NCI-H460 (cell line): ENCODE measurements at regions not wholly inside any gene's neighbourhood (a gene's known extent, or its start where the extent isn't known, plus 50 kb on each side); places are given as distances from the start of the nearest gene placed in this dataset.
A peak's percentile ranks its signal among the peaks of the same experiment; 100 is the strongest.

Experiments
- DNase-seq: peaks from one replicate; pipeline ENCODE4 v3.0.0-alpha.2; 2016; ENCODE audit warnings: low read depth; ENCODE audit errors: extremely low read depth

DNA sequence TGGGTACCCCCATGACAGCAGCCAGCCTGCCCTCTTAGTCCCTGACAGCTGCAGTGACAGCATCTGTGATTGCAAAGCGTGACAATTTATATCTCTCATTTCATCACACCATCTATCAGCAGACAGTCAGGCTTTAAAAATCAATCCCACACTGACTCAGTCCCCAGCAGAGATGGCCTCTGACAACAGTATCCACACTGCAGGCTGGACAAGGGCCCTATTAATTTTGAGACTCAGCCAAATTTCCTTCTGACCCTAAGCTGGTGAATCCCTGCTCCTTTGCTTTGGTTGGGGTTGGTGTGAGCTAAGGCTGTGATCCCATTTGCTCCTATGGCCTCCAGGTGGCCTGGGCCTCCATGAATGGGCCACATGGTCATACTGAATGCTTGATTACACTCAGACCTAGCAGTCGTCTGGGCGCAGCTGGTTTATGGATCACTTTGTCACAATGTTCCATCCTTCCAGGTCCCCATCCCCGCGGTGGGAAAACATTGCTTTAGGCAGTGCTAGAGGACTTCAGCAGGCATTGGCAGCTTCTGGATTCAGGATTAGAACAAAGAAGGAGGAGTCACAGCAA lies 68.2 kb upstream of the B3GAT1 start:
- DNase-seq: no peak

DNA sequence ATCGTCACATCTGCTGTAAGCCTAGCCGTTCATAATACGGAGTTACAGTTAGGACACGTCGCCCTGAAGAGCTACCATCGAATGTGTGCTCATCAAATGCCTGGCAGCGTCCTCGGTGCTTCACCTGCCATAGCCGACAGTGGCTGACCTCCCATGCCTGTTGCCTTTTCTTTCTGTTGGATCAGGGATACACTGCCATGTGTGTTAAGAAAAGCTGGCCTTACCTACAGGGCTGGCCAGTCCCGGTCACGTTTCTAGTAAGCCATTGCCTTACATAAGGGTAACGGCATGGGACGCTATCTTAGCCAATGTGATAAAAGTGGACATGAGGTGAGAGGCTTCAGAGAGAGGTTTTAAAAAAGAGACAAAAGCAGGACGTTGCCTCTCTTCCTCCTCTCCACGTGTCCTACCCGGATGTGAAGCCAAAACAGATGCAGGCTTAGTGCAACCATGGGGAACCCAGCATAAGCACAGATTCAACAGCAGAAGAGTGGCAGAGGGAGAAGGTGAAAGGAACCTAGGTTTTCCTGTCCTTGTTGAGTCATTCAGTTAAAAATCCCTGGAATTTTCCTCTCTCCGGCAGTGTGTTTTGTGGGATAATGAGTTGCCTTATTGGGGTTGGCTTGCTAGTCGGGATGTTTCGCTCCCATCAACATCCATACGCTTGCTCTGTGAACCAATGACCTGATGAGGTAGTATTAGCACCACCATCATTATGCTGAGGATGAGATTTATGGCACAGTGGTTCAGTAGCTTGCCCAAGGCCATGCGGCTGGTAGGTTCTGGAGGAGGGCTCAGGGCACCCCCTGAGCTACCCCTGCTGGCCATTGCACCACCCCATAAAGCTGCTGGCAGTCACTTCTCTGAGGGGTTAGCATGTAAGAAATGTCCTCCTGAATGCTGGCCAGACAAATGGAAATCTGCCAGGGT lies 67.4 kb upstream of the B3GAT1 start:
- DNase-seq: no peak

DNA sequence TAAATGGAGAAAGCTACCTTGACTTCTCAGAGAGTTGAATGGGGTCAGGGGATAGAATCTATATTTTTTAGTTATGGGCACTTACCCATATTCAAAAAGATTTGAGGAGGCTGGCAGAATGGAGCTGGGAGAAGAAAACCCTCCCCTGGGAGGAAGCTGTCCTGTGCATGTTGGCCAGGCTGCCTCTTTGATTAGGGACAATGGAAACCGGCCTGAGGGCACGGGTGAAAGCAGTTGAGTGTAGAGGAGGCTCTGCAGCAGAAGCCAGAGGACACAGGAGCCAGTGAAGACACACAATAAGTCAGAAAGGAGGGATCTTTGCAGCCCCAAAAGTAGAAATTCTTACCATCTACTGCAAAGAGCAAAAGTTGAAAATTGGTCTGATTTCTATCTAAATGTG lies 66.6 kb upstream of the B3GAT1 start:
- DNase-seq: no peak

DNA sequence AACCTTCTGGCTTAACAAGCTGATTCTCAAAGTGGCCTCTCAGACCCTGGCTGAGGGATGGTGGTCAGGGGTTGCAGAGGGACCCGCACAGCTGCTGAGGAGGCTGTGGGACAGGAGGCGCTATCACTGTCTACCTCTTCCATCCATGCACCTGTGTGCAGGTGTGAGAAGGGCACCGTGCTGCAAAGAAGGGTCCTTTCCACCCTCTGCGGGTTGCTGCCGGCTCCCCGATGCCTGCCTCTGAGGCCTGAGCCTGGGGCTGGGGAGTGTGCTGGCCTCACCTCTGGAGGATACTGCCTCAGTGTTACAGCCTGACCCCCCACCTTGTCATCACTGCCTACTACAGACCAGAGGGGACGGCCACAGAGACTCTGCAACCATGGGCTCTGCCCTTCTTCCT lies 66.1 kb upstream of the B3GAT1 start:
- DNase-seq: no peak

DNA sequence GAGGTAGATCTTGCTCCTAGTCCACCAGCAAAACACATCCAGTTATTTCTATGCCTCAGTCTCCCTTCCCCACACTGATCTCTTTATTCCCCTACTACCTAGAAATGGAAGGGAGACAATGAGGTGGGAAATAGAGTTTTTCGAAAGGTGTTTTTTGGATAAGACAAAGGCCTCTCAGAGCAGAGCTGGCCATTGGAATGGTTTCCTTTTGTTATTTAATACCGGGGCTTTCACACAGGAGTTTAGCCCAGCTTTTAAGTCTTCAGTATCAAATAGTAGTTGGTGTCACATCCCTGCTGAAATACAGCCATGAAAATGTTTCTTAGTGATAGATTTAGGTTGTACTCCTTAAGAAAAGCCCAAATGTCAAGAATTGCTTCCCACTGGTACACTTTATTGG lies 65.4 kb upstream of the B3GAT1 start:
- no peak for DNase-seq

DNA sequence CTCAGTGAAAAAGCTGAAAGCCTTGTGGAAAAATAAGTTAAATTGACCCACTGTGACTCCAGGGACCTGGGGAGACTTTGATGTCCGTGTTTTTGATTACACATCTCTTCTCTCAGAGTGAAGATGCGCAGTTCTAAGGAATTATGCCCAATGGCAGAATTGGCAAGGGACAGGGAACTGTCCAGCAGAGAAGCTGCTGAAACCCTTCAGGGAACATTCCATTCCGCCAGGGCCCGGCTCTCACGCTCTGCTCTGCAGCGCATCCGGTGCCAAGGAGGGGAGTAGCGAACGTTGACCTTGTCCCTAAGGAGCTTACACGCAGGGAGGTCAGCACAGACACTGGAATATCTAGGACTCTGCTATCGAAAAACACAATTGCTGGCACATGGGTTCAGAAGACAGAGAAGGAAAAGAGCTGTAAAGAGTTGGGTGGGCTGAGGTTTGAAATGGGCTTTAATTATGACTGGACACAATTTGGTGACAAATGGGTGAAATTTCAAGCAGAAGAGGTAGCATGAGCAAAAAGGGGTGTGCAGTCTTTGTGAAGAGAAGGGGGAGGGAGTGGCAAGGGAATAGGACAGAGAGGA lies 64.5 kb upstream of the B3GAT1 start:
- peak; percentile 14 for DNase-seq

DNA sequence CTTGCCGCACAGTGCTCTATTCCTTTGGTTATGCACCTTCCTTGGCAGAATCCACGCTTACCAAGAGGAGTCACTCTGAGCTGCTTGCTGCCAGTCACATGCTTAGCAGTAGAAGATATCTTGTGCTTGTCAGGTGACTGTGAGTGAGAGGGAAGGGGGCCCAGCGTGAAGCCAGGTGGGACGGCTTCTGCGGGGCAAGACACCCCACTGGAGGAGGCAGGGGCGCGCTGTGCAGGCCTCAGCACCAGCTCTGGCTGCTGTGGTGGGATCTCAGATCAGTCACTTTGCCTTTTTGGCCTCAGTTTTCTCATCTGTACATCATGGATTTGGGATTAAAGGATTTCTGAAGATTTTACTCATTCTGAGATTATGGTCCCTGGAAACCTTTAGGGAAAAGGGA lies 63.9 kb upstream of the B3GAT1 start:
- DNase-seq: no peak

DNA sequence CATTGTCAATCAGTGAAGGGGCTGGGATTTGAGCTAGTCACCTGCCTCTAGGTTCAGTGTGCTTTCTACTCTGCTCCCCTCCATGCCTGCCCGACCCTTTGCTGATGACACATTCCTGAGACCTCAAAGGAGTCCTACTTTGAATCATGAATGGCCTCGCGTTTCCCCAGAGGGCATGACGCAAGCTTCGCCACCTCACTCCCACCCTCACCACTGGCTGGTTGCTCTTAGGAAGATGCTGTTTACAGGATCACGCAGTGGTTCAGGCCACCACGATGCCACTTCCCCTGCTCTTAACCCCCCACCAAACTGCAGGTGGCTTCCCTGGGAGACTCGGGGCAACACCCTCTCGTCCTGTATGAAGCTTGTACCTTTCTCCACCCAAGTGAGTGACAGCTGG lies 62.9 kb upstream of the B3GAT1 start:
- no peak for DNase-seq

DNA sequence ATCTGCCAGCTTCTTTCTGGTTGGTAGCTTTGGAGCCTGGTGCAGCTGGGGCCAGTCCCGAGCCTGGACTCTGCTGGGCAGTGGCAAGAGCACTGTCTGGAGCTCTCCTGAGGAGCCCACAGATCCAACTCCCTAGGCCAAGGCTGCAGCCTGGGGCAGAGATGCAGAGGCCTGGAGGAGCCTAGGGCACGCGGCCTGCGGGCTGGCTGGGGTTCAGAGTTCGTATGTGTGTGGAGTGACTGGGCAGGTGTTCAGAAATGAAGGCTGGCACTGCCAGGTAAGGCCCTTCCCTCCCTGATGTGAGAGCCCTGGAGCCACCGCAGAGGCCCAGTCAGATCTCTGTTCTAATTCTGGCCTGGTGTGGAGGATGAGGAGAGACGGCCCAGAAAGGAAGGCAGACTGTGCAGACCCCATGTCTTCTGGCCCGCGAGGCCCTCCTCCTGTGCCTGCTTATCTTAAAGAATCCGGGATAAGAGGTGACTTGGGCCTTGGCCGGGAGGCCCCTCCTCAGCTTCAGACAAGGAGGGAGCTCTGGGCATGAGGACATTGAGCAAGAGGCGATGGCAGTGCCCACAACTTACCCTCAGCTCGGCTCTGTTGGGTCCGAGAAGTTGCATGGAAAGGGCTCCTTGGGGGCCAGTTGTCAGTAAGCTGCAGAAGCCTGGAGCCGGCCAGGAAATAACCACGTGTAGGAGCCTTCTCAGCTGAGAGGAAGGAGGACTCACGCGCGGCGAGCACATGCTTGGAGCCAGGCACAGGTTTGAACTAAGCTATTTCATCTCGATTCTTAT lies 62.2 kb upstream of the B3GAT1 start:
- DNase-seq: no peak

DNA sequence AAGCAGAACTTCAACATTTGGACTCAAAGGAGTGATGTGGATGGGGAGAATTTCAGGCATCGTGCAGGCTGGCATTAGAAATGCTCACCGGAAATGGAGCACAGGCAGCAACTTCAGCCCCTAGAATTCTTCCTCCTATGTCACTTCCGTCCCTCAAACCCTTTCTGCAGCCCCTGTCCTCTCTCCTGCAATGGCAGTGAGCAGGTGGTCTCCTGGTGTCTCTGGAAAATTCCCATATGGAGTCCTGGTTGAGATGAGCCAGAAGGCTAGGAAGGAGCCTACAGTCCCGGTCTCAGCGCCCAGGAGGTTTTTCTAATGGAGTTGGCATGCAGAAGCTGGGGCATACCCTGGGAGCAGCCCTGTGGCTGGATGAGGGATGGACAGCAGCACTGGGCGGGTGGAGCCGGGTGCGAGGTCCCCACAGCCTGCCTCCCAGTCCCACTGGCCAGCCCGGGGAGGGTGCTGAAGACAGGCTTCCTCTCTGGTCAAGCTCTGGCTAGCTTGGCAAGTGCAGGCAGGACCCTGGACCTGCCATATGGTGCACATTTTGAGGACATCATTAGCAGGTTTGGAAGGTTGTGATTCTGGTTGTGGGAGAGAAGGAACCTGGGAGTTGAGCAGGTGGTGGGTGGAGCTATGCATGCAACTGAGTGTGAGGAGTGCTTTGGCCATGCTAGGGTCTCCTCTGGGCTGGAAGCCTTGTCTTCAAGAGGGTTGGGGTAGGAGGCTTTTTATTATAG lies 59.8 kb upstream of the B3GAT1 start:
- DNase-seq: no peak

DNA sequence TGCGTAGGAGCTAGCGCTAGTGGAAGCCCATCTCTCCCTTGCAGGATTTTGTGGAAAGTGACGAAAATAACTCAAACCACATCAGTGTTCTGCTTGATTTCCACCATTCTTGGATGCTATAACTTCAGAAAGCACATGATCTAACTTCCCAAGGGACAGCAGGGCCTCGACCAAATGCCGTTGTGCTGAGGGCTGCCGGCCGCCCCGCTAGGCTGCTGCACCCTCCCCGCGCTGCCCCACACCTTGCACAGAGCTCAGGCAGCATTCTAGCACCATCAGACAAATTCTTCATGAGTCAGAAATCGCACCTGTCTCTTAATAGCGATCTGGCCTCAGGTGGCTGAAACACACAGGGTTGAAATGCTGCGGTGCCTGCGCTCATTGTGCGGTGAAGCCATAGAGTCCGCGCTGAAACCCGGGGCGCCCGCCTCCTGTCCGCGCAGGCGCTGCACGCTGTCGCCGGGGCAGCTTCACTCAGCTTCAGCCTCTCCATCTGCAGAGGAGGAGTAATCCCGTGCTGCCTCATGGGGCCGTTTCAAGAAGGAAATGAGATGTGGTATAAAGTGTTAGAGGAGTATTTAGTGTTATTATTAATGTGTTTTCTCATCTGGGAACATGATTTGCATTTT lies 59.2 kb upstream of the B3GAT1 start:
- DNase-seq: no peak

DNA sequence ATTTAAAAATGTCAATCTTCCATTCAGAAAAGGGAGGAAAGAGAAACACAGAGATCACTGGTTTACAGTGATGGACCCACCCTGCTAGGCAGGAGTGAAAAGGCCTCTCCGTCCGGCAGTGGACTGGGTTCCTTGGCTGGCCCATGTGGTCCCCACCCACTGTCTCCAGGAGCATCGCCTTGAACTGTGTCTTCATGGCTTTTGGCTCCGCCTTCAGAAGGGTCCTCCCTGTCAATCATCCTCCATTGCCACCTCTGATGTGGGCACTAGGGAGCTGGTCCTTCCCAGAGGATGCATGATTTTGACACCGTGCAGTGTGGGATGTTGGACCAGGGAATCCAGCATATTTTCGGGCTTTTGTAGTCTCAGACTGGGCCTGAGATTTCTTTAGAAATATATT lies 58.2 kb upstream of the B3GAT1 start:
- no peak for DNase-seq

DNA sequence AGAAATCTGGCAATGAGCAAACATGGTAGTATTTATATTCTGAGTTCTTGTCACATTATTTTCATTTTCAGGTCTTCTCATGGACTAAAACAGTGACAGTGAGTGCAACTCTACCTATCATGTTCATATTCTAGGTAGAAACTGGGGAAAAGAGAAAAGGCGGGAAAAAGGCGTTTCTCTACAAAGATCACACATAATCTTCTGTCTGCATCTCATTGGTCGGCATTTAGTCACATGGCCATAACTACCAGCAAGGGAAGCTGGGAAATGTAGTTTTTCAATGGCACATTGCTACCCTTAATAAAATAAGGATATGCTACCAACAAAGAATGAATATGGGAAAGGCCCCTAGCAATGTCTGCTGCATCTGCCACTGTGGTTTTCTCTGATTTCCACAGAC lies 57.6 kb upstream of the B3GAT1 start:
- DNase-seq: no peak

DNA sequence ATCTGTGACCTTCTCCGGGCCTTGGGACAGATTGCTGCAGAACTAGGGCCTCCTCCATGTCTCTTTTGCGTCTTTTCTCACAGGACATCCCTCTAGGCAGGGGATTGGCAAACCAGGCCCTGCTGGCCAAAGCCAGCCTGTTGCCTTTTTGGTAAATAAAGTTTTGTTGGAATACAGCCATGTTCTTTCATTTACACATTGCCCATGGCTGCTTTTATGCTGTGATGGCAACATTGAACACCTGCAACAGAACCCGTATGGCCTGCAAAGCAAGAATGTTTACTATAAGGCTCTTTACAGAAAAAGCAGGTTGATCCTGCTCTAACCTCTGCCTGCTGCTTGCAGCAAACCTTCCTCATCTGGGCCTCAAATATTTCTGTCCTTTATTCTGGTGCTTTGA lies 56.8 kb upstream of the B3GAT1 start:
- DNase-seq: no peak

DNA sequence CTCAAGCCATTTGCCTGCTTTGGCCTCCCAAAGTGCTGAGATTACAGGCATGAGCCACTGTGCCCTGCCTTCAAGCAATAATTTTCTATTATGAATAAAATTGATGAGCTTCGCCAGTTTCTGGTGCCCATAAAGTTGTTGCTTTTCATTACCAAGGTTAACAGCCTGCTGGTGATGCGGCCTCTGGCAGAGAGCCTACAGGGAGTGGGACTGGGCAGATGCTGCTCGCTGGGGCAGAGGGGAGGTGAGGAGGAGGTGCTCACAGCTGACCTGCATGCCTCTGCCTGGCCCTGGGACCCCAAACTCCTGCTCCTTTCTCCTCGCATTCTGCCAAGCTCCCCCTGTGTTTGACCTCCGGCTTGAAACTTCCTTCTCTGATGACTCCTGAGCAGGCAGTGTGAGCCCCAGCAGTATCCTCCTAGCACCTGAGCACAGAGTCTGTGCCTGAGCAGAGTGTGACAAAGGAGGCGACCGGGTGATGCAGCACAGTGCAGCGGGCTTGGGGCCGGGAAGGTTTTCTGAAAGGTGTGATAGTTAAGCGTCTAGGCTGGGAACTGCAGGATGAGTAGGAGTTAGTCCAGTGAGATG lies 56.1 kb upstream of the B3GAT1 start:
- DNase-seq: no peak

DNA sequence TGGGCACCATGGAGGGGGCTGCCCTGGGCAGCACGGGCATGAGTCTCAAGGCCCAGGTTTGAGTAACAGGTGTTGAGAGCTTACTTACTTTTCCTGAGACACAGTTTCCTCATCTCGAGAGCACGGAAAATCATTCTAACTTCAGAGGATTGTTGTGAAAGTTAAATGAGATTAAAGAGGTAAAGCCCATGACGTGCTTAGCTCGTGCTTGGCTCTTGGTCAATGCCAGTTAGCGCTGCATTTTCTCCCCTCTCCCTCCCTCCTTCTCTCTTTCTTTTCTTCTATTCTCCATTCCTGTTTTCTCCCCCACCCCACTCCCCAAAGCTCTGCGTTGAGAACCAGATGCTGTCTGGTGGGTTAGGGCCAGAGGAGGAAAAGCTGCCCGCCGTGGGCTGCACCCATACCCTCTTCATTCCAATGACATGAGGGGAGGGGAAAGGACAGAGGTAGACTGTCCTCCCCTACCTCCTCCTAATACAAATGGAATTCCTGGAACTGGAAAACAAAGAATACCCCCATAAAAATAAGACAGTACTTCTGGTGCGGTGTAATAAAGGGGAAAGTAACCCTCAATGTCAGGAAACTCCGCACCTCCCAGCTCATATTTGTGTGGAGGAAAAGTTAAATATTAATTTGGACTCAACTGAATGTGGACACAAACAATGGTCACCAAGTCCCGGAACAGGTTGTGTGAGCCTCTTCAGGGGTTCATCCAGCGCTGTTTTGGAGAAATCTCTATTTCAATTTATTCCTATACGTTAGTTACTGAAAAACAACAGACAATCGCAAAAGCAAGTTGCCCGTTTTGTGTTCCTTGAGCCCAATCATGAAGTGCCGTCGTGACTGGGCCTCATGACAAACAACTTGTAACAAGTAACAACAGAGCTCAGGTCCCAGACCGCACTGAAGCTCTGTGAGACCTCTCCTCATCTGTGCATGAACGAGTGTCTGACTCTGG lies 54.8 kb upstream of the B3GAT1 start:
- no peak for DNase-seq

DNA sequence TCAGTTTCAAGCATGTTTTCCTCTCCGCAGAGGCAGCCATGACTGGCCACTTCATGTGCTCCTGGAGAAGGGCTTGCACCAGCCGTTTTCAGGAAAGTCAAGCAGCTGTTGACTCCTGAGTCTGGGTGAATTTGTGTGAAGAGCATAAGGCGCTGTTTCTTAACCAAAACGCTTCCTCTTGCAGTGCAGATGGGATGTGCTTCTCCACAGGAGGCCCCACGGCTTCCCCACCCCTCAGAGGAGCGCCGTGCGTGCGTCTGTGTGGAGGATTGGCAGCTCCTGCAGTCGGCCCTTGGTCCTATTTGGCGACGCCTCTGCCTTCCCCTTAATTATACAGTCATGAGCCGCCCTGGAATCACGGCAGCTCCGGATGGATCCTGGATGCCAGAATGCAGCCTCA lies 54.1 kb upstream of the B3GAT1 start:
- DNase-seq: no peak

DNA sequence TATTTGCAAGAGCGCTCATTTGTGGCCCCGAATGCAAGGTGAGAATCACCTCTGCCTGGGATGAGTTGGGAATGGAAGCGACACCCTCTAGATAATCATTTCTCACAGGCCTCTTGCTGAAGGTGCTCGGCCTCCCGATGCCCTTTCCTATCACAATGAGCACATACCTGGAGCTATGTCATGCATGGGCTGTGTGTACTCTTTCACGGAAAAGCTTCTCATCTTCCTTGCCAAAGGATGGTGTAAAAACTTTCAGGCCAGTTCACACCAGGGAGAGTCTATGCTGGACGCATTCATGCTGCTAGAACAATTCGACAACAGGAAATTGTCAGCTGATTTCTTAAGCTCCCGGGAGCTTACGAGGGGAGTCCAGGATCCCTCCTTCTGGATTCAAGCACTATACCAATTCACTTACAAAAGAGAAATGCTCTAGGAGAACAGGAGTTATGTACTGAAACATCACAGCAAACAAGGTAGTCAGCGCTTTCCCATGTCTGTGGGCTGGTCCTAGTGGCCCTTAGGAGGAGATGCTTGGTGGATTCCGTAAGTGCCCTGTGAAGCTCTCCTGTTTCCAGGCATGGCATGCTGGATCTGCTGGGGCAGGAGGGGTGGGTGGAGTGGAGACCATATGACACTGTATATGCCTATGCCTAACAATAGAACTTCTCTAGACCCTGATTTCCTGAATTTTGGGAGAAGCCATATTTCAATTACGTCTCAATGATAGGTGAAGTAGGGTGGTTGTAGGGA lies 53.1 kb upstream of the B3GAT1 start:
- no peak for DNase-seq
